Prostate gland (tissue), 2 donors: ENCODE measurements at regions not wholly inside any gene's neighbourhood (a gene's known extent, or its start where the extent isn't known, plus 50 kb on each side); places are given as distances from the start of the nearest gene placed in this dataset.

Experiments used
- DNase-seq: peaks from one replicate; pipeline ENCODE4 v3.0.0-alpha.2; 2019; ENCODE audit warnings: low spot score
- H3K27ac ChIP-seq, 2 donors: fragments of 200-600 bp; sonication (generic); 2 replicates each; pipeline ENCODE4 v1.5.1; 2017 to 2019
- H3K27me3 ChIP-seq: fragments of 200-600 bp; sonication (generic); replicated peaks from 2 replicates; pipeline ENCODE4 v1.5.1; 2019; ENCODE audit not compliant: insufficient read depth
- H3K36me3 ChIP-seq, 2 donors: fragments of 200-600 bp; sonication (generic); 1 replicate in 1 of 2; 2 replicates in 1 of 2; pipeline versions ENCODE4 v1.5.1 to v1.8.1; 2017 to 2019
- H3K4me1 ChIP-seq: fragments of 200-600 bp; sonication (generic); replicated peaks from 2 replicates; pipeline ENCODE4 v1.5.1; 2019
- H3K4me3 ChIP-seq, 2 donors: fragments of 200-600 bp; sonication (generic); 2 replicates each; pipeline ENCODE4 v1.5.1; 2017 to 2019
- H3K9me3 ChIP-seq: fragments of 200-600 bp; sonication (generic); 2 replicates; pipeline ENCODE4 v1.5.1; 2017
- POLR2A ChIP-seq: fragments of 450-650 bp; IDR thresholded peaks from one replicate; pipeline ENCODE4 v1.6.1; 2016; ENCODE audit warnings: antibody characterized with exemption, mild to moderate bottlenecking
- POLR2AphosphoS5 ChIP-seq: sonication (generic); formaldehyde crosslinking; IDR thresholded peaks from one replicate; pipeline ENCODE4 v1.6.1; 2017; ENCODE audit warnings: antibody characterized with exemption
- WGBS: methylation state at CpG from one replicate; pipeline ENCODE4 v1.1.5; 2018; 5-methylcytosine and 5-hydroxymethylcytosine counted together
- intact Hi-C: fragments of 100-400 bp; cut with DNase I; formaldehyde crosslinking; loops from one replicate; pipeline ENCODE4 v1.14.2; 2022
- TF ChIP-seq, protein P1 (sequence below), 4 experiments: fragments of 200-600 bp in 2 of 4; fragments of 450-650 bp in 2 of 4; sonication (generic) in 2 of 4; IDR thresholded peaks; 1 replicate in 3 of 4; 2 replicates in 1 of 4; pipeline ENCODE4 v1.5.1; 2016 to 2019; ENCODE audit warnings: antibody characterized with exemption in 4 of 4, mild to moderate bottlenecking in 2 of 4, moderate library complexity in 2 of 4

DNA sequence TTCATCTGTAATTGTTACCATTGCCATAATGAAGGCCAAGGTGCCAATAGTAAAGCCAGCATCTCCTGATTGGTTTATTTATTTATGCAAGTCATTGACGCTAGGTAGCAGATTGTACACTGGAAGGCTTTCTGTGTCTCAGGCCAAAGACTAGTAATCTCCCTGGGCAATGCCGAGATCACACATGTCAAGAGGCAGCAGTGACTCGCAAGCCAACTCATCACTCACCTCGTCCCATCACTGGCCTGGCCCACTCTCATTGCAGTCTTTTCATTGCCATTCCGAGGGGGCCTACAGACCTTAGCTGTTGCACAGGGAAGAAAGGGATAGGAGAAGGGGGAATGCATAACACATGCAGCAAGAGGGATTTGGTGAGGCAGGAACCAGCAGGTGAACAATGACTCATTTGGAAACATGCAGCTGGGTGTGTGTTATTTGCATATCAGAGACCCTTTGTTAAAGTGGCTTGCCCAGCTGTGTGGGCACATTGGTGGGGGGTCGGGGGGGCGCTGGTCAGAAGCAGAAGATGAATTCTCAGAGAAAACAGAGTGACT lies 448.7 kb upstream of the HNRNPA3 start:
- 79% methylated on average over 7 of the region's 7 CpGs for WGBS
- H3K4me3 ChIP-seq, result no peak overlapping the region
- TF ChIP-seq POLR2A (no peak), POLR2AphosphoS5 (no peak)
- TF ChIP-seq, protein P1, sequence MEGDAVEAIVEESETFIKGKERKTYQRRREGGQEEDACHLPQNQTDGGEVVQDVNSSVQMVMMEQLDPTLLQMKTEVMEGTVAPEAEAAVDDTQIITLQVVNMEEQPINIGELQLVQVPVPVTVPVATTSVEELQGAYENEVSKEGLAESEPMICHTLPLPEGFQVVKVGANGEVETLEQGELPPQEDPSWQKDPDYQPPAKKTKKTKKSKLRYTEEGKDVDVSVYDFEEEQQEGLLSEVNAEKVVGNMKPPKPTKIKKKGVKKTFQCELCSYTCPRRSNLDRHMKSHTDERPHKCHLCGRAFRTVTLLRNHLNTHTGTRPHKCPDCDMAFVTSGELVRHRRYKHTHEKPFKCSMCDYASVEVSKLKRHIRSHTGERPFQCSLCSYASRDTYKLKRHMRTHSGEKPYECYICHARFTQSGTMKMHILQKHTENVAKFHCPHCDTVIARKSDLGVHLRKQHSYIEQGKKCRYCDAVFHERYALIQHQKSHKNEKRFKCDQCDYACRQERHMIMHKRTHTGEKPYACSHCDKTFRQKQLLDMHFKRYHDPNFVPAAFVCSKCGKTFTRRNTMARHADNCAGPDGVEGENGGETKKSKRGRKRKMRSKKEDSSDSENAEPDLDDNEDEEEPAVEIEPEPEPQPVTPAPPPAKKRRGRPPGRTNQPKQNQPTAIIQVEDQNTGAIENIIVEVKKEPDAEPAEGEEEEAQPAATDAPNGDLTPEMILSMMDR (IDR thresholded peaks at IDR 0.05), result no peak
- H3K27ac ChIP-seq, result no peak overlapping the region
- no peaks in the 10 kb centered on the region for H3K36me3 ChIP-seq
- no peak for DNase-seq
- no peaks in the 10 kb centered on the region for H3K4me1 ChIP-seq
- intact Hi-C loops, result no loop called here
- no peaks in the 10 kb centered on the region for H3K9me3 ChIP-seq
- no peaks in the 10 kb centered on the region for H3K27me3 ChIP-seq

DNA sequence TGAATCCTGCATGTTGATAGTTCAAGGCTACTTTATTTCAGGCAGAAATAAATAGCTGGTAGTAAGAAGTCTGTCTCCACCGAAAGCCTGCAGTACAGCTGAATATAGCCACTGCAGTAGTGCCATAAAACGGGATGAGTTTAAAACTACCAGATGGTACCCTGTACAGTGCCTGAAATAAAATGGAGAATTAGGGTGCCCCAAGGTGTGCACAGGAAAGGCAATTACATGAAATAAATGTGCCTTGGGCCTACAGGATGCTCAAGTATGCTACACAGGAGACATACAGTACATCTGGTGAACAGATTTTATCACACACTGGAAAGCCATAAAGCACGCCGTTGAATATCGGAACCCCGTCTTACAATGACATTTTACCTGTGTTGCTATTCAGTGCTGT lies 447.7 kb upstream of the HNRNPA3 start:
- intact Hi-C loops, result no loop called here
- H3K4me1 ChIP-seq, result no peaks in the 10 kb centered on the region
- no peak overlapping the region for H3K27ac ChIP-seq
- H3K36me3 ChIP-seq, result no peaks in the 10 kb centered on the region
- no peak for DNase-seq
- H3K4me3 ChIP-seq, result no peak overlapping the region
- no peaks in the 10 kb centered on the region for H3K27me3 ChIP-seq
- WGBS, result 56% methylated on average over 6 of the region's 6 CpGs
- TF ChIP-seq POLR2A (no peak), POLR2AphosphoS5 (no peak)
- TF ChIP-seq, protein P1 (IDR thresholded peaks at IDR 0.05), result no peak
- H3K9me3 ChIP-seq, result no peaks in the 10 kb centered on the region

DNA sequence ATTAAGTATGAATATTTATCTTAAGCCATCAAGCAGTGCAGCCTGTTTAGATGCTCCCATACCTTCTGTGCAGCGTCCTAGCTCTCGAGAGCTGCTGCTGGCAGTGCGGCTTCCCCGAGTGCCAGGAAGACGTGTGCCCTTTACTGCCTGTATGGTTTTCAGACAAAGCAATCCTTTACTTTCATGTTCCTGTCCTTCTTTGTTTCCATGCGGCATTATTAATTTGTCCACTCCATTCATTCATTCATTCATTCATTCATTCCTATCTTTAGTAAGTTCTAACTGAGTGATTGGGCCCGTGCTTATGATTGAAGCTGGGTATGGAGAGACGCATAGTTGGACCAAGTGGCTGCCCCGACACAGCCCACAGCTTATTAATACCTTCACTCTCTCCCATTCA lies 446.6 kb upstream of the HNRNPA3 start:
- no peak for DNase-seq
- Histone ChIP-seq H3K9me3 (no peaks in the 10 kb centered on the region), H3K27ac (no peak overlapping the region), H3K27me3 (no peaks in the 10 kb centered on the region), H3K4me1 (no peaks in the 10 kb centered on the region), H3K36me3 (no peaks in the 10 kb centered on the region), H3K4me3 (no peak overlapping the region)
- WGBS, result 87% methylated on average over 9 of the region's 9 CpGs
- TF ChIP-seq, protein P1 (IDR thresholded peaks at IDR 0.05), result no peak
- no peak for TF ChIP-seq POLR2AphosphoS5
- no peak for TF ChIP-seq POLR2A
- intact Hi-C loops, result no loop called here

DNA sequence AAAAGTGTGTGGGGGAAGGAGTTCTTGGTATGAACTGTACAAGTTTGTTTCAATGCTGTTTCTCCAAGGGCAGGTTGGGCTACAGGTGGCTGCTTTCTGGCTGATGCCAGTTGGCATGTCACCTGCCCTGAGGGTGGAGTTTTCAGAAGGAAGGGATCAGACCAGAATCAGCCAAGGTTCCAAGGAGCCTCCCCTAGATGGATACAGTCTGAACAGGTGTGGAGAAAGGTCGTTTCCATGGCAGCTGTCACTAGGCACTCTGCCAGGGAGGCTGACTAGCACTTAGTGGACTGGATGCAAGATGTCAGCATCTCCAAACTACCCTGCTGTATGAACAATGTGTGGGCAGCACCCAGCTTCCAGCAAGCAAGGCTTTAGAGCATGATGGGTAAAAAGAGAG lies 444.4 kb upstream of the HNRNPA3 start:
- no peak for TF ChIP-seq POLR2AphosphoS5
- TF ChIP-seq, protein P1 (IDR thresholded peaks at IDR 0.05), result no peak
- TF ChIP-seq POLR2A, result no peak
- DNase-seq, result no peak
- Histone ChIP-seq H3K9me3 (no peaks in the 10 kb centered on the region), H3K4me1 (no peaks in the 10 kb centered on the region), H3K27me3 (no peaks in the 10 kb centered on the region), H3K27ac (no peak overlapping the region), H3K36me3 (no peaks in the 10 kb centered on the region), H3K4me3 (no peak overlapping the region)
- 50% methylated on average over 1 of the region's 1 CpG for WGBS
- intact Hi-C loops, result no loop called here

DNA sequence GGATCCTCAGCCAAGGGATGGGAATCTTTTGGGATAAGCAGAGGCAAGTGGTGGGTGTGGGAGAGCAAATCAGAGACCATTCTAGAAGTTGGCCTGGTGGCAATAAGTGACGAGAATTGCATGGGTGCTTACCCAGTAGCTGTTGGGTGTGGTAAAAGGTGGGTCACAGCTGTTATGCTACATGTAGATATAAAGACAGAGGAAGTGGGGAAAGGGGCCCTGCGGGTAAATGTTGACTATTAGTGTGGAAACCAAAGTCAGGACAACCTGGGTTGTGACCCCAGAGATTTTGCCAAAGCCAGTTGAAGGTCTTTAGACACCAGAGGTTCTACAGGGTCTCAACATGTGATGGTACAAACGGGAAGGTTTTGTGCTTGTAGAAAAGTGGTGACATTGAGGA lies 443.6 kb upstream of the HNRNPA3 start:
- Histone ChIP-seq H3K4me1 (no peaks in the 10 kb centered on the region), H3K4me3 (no peak overlapping the region), H3K9me3 (no peaks in the 10 kb centered on the region), H3K27me3 (no peaks in the 10 kb centered on the region), H3K27ac (no peak overlapping the region), H3K36me3 (no peaks in the 10 kb centered on the region)
- intact Hi-C loops, result no loop called here
- 94% methylated on average over 3 of the region's 3 CpGs for WGBS
- no peak for TF ChIP-seq POLR2AphosphoS5
- TF ChIP-seq, protein P1 (IDR thresholded peaks at IDR 0.05), result no peak
- TF ChIP-seq POLR2A, result no peak
- DNase-seq, result no peak
